ENCODE measurements at regions not wholly inside any gene's neighbourhood (a gene's known extent, or its start where the extent isn't known, plus 50 kb on each side); places are given as distances from the start of the nearest gene placed in this dataset.

GRCh38 chr13:40152922-40153321 is 497.5 kb downstream of the COG6 start:
- TF ChIP-seq NFYB (IDR thresholded peaks at IDR 0.05; ENCODE audit: insufficient read depth, low read depth, low read length): no peak
- no peak for TF ChIP-seq ZNF274 (IDR thresholded peaks at IDR 0.05; ENCODE audit: insufficient read depth, insufficient read length)
- no peak for TF ChIP-seq CTCF (IDR thresholded peaks at IDR 0.05 in 2 of 3, conservative IDR thresholded peaks at IDR 0.05 in 1 of 3; ENCODE audit: control insufficient read depth in 2 of 3, extremely low read depth in 1 of 3, insufficient read depth in 1 of 3, low read depth in 3 of 3, low read length in 3 of 3)
- TF ChIP-seq, protein P1, sequence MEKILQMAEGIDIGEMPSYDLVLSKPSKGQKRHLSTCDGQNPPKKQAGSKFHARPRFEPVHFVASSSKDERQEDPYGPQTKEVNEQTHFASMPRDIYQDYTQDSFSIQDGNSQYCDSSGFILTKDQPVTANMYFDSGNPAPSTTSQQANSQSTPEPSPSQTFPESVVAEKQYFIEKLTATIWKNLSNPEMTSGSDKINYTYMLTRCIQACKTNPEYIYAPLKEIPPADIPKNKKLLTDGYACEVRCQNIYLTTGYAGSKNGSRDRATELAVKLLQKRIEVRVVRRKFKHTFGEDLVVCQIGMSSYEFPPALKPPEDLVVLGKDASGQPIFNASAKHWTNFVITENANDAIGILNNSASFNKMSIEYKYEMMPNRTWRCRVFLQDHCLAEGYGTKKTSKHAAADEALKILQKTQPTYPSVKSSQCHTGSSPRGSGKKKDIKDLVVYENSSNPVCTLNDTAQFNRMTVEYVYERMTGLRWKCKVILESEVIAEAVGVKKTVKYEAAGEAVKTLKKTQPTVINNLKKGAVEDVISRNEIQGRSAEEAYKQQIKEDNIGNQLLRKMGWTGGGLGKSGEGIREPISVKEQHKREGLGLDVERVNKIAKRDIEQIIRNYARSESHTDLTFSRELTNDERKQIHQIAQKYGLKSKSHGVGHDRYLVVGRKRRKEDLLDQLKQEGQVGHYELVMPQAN (conservative IDR thresholded peaks at IDR 0.05): no peak
- no peak for TF ChIP-seq MTA2 (IDR thresholded peaks at IDR 0.05; ENCODE audit: low read depth)
- TF ChIP-seq PBX3 (IDR thresholded peaks at IDR 0.05; ENCODE audit: insufficient replicate concordance, low read depth, low read length): no peak
- no peak for TF ChIP-seq SMARCA5 (IDR thresholded peaks at IDR 0.05)
- no peak for TF ChIP-seq CREB1 (IDR thresholded peaks at IDR 0.05; ENCODE audit: low read depth)
- no peak for TF ChIP-seq USF1 (IDR thresholded peaks at IDR 0.05; ENCODE audit: borderline replicate concordance, extremely low read length, insufficient read depth, low read depth, low read length)
- no peak for TF ChIP-seq MEF2A (IDR thresholded peaks at IDR 0.05; ENCODE audit: insufficient read depth, low read depth, low read length)
